ENCODE measurements at regions not wholly inside any gene's neighbourhood (a gene's known extent, or its start where the extent isn't known, plus 50 kb on each side); places are given as distances from the start of the nearest gene placed in this dataset.
A peak's percentile ranks its signal among the peaks of the same experiment; 100 is the strongest.

GRCh38 chr10:111872591-111872990 lies 311.0 kb downstream of the GPAM start:
- TF ChIP-seq ZNF549 (tag by site-specific recombination; IDR thresholded peaks at IDR 0.05) (no peak), ZNF404 (tag by site-specific recombination; IDR thresholded peaks at IDR 0.05) (no peak), CTCF (tag by site-specific recombination; IDR thresholded peaks at IDR 0.05) (no peak), ZNF280D (tag by site-specific recombination; IDR thresholded peaks at IDR 0.05) (no peak), ZNF48 (tag by site-specific recombination; IDR thresholded peaks at IDR 0.05) (no peak), ZNF792 (tag by site-specific recombination; IDR thresholded peaks at IDR 0.05) (no peak), ZNF629 (tag by site-specific recombination; IDR thresholded peaks at IDR 0.05) (0 out of 2 replicates have a peak, but pooled peaks have one; percentile 17), ZNF510 (tag by site-specific recombination; IDR thresholded peaks at IDR 0.05; ENCODE audit: insufficient replicate concordance) (no peak), TCF7L2 (IDR thresholded peaks at IDR 0.05; ENCODE audit: borderline replicate concordance, low read depth, low read length) (no peak), ZNF248 (tag by site-specific recombination; IDR thresholded peaks at IDR 0.05) (no peak)

Data from HEK293 (cell line).